Spleen (tissue), 7 donors: ENCODE measurements at regions not wholly inside any gene's neighbourhood (a gene's known extent, or its start where the extent isn't known, plus 50 kb on each side); places are given as distances from the start of the nearest gene placed in this dataset.

Source experiments
- POLR2A ChIP-seq, 3 donors: fragments of 450-650 bp; IDR thresholded peaks; one replicate each; pipeline ENCODE4 v1.5.1; 2017; ENCODE audit warnings: antibody characterized with exemption in 3 of 3, mild to moderate bottlenecking in 1 of 3
- TF ChIP-seq, protein P1 (sequence below), 11 experiments: fragments of 200-600 bp in 7 of 11; fragments of 450-650 bp in 4 of 11; sonication (generic) in 4 of 11; IDR thresholded peaks in 8 of 11; conservative IDR thresholded peaks in 3 of 11; 1 replicate in 7 of 11; 2 replicates in 4 of 11; pipeline versions ENCODE4 v1.4.0 to v1.8.0; 2016 to 2021; ENCODE audit warnings: antibody characterized with exemption in 11 of 11, inconsistent platforms in 4 of 11, mild to moderate bottlenecking in 1 of 11
- donor health status: DM: no; HTN: no; CAD: no; lungs with moderate emphysema.
- donor health status: DM: no; HTN: no; CAD: no.
- donor health status: DM: no; HTN: no; CAD: no.

DNA sequence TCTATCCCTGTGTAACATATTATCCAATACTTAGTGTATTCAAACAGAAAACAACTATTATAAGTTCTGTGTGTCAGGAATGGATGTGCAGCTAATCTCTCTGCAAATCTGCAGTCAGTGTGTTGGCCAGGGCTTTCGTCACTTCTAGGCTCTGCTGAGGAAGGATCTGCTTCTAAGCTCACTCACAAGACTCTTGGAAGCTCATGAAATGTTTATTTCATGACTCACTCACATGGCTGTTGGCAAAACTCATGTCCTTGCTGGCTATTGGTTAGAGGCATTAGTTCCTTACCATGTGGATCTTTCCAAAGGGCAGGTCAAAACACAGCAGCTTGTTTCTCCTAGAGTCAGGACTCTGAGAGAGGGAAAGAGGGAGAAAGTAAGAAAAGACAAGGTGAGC, 367.4 kb upstream of the SMARCA2 start:
- TF ChIP-seq, protein P1, sequence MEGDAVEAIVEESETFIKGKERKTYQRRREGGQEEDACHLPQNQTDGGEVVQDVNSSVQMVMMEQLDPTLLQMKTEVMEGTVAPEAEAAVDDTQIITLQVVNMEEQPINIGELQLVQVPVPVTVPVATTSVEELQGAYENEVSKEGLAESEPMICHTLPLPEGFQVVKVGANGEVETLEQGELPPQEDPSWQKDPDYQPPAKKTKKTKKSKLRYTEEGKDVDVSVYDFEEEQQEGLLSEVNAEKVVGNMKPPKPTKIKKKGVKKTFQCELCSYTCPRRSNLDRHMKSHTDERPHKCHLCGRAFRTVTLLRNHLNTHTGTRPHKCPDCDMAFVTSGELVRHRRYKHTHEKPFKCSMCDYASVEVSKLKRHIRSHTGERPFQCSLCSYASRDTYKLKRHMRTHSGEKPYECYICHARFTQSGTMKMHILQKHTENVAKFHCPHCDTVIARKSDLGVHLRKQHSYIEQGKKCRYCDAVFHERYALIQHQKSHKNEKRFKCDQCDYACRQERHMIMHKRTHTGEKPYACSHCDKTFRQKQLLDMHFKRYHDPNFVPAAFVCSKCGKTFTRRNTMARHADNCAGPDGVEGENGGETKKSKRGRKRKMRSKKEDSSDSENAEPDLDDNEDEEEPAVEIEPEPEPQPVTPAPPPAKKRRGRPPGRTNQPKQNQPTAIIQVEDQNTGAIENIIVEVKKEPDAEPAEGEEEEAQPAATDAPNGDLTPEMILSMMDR (IDR thresholded peaks at IDR 0.05 in 8 of 11, conservative IDR thresholded peaks at IDR 0.05 in 3 of 11): no peak
- TF ChIP-seq POLR2A (IDR thresholded peaks at IDR 0.05): no peak
